GM12875 (cell line): ENCODE measurements at regions not wholly inside any gene's neighbourhood (a gene's known extent, or its start where the extent isn't known, plus 50 kb on each side); places are given as distances from the start of the nearest gene placed in this dataset.

Experiments used
- H3K4me3 ChIP-seq: one replicate; pipeline ENCODE4 v1.5.1; 2011; ENCODE audit warnings: low read depth, low read length, control low read depth
- TF ChIP-seq, protein P1 (sequence below): IDR thresholded peaks from 2 replicates; pipeline ENCODE4 v1.5.1; 2011; ENCODE audit warnings: low read depth, mild to moderate bottlenecking, control low read depth, inconsistent platforms, low read length, moderate library complexity, borderline replicate concordance; ENCODE audit not compliant: insufficient read depth

DNA sequence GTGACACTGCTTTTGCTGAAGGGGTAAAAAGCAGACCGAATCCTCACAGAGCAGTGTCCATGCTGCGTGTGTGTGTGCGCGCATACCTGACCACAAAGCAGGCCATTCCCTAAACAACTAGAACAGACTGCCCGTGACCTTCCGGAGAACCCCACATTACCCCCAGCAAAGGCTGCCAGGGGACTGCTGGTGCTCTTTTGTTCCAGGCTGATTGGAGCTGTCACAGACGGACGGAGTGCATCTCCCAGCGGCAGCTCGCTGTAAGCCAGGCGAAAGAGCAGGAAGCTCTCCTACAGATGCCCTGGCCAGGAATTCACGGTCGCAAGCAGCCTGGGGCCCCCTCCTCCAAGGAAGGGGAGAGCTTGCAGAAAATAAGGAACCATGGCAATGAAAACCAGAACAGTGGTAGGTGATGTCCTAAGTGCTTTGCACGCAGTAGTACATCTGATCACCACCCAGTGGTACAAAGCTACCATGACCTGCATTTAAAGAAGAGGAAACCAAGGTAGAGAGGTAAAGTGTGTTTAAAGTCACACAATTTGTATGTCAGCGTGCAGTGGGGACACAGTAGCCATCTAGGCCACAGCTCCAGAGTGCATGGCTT, 153.4 kb upstream of the DYNLRB2 start:
- H3K4me3 ChIP-seq, result no peak overlapping the region
- TF ChIP-seq, protein P1, sequence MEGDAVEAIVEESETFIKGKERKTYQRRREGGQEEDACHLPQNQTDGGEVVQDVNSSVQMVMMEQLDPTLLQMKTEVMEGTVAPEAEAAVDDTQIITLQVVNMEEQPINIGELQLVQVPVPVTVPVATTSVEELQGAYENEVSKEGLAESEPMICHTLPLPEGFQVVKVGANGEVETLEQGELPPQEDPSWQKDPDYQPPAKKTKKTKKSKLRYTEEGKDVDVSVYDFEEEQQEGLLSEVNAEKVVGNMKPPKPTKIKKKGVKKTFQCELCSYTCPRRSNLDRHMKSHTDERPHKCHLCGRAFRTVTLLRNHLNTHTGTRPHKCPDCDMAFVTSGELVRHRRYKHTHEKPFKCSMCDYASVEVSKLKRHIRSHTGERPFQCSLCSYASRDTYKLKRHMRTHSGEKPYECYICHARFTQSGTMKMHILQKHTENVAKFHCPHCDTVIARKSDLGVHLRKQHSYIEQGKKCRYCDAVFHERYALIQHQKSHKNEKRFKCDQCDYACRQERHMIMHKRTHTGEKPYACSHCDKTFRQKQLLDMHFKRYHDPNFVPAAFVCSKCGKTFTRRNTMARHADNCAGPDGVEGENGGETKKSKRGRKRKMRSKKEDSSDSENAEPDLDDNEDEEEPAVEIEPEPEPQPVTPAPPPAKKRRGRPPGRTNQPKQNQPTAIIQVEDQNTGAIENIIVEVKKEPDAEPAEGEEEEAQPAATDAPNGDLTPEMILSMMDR, result no peak

DNA sequence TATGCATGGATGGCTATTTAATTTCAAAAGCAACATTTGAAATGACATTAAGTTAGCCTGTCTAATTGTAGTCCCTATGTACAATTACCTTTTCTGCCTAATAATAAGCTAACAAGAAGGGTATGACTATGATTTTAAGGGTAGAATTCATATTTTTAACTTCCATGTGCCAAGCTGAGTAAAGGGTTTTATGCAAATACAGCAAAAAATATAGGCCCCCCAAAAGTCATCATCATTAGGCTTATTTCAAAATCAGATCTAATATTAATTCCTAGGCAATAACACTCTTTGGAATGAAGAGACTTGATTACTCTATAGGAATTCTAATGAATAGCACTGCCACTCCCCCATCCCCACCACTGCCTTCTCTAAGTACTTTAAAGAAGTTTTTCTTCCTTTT, 155.9 kb upstream of the DYNLRB2 start:
- TF ChIP-seq, protein P1, result no peak
- no peak overlapping the region for H3K4me3 ChIP-seq

DNA sequence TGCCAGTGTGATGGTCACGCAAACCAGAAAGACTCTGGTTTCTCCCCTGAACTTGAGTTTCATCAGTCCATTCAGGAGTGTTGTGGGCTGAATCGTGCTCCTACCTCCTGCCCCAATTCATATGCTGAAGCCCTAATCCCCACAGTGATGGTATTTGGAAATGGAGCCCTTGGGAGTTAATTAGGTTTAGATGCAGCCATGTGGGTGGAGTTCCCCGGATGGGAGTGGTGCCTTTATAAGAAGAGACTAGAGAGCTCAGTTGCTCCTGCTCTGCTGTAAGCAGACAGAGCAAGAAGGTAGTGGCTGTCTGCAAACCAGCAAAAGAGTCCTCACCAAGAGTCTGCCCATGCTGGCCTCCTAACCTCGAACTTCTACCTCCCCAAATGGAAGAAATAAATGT, 160.3 kb upstream of the DYNLRB2 start:
- no peak overlapping the region for H3K4me3 ChIP-seq
- TF ChIP-seq, protein P1, result no peak

DNA sequence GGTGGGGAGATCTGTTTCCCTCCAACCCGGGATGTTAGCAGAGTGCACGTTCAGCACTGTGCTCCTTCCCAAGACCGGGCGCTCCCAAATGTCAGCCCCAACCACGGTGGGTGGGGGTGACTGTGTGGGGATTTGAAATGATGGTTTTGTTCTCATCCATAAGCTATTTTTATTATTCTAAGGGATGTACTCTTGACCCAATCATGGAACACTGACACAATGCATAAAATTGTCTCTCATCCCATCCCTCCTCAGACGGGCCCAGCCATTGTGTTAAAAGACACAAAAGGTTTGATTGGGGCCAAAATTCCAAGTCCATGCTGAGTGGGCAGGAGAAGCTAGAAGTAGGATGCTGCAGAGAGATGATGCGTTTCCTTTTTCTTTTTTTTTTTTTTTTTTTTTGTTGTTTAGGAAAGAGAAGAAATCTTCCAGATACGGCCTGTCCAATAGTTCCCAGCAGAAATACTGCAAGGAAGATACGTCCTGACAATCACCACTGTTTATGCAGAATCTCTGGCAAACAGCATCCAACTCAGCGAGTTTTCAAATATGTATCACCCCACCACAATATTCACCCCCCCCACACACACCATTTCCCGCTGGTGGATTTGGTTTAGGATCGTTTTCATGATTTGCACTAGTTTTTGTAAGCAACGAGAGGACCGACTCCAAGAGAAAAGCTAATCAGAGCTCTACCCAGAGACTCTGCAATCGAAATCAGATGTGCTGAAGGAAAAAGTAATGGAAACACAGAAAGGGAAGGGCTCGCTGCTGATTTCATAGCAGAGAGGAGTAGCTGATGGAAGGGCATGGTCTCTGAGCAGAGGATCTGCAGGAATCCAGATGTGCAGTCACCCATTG, 163.5 kb upstream of the DYNLRB2 start:
- no peak overlapping the region for H3K4me3 ChIP-seq
- TF ChIP-seq, protein P1, result no peak

DNA sequence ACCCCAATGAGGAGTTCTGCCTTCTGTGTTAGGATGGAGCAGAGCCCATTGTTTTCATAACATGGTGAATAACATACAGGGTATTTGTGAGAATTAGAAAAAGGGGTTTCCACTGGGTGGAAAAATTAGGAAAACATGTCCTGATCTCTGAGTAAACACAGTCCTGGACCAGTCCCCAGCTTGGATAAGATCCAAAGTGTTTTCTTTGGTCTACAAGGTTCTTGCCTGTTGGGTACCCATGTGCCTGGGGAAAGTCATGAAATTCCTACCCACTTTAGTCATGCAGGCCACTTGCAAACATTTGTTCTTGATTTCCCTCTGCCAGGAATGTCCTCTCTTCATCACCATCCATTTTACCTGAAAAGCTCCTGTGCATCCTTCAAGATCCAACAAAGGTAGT, 164.8 kb upstream of the DYNLRB2 start:
- TF ChIP-seq, protein P1, result no peak
- no peak overlapping the region for H3K4me3 ChIP-seq

DNA sequence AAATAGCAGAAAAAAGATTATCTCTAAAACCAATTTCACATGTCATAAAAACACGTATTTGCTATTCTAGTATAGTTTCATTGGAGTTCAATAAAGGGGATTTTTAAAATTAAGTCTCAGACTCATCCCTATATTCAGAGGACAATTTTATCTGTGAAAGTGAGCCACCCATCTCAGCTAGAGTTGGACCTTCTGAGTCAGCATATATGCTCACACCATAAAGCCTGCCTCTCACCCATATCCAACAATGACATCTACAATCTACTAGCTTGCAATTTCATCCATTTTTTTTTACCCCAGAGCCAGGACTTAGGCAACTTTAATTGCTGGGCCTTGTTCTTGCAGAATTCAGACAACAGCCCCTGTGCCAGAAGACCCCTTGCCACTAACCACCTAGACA, 165.3 kb upstream of the DYNLRB2 start:
- H3K4me3 ChIP-seq, result no peak overlapping the region
- TF ChIP-seq, protein P1, result no peak

DNA sequence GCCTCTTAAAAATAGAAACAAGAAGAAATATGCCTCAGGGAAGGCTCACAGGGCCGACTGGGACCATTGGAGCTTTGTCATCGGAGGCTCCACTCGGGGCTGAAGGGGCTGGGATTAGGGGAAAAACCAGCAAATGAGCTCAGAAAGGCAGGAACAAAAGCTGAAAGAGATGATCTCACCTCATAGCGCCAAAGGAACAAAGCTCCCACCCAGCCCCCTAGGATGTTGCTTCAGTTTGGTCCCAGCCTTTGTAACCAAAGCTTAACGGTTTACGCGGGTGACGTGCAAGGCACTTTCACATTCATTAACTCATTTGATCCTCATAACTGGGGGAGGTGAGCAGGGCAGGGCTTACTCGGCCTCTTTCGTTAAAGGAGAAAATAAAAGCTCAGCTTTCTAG, 168.5 kb upstream of the DYNLRB2 start:
- TF ChIP-seq, protein P1, result no peak
- no peak overlapping the region for H3K4me3 ChIP-seq
